Naive B cell (primary cell): ENCODE measurements at regions not wholly inside any gene's neighbourhood (a gene's known extent, or its start where the extent isn't known, plus 50 kb on each side); places are given as distances from the start of the nearest gene placed in this dataset.

Experiments
- ATAC-seq, 2 donors: fragments of 150-1000 bp; cut with Tn5 transposase; 2 replicates each; pipeline ENCODE4 v1.10.0; 2021; ENCODE audit warnings: low read depth in 2 of 2, mild to moderate bottlenecking in 2 of 2, moderate library complexity in 2 of 2
- DNase-seq: peaks from one replicate; pipeline ENCODE4 v3.0.0; 2022
- H3K27ac Mint-ChIP-seq, 6 donors: one replicate each; pipeline ENCODE4 v1.8.0; 2020 to 2022; ENCODE audit warnings: mild to moderate bottlenecking in 6 of 6, mixed read lengths in 6 of 6, moderate library complexity in 5 of 6, inconsistent platforms in 2 of 6
- H3K27me3 Mint-ChIP-seq, 3 donors: one replicate each; pipeline ENCODE4 v1.8.0; 2021 to 2022; ENCODE audit warnings: mixed read lengths in 3 of 3, mild to moderate bottlenecking in 1 of 3
- H3K36me3 Mint-ChIP-seq, 2 donors: one replicate each; pipeline ENCODE4 v1.8.0; 2020 to 2022; ENCODE audit warnings: mixed read lengths in 2 of 2, inconsistent platforms in 1 of 2, mild to moderate bottlenecking in 1 of 2
- H3K4me1 Mint-ChIP-seq, 3 donors: one replicate each; pipeline ENCODE4 v1.8.0; 2020 to 2022; ENCODE audit warnings: mixed read lengths in 3 of 3, inconsistent platforms in 1 of 3, mild to moderate bottlenecking in 1 of 3, moderate library complexity in 1 of 3
- H3K4me3 Mint-ChIP-seq, 8 donors: one replicate each; pipeline ENCODE4 v1.8.0; 2020 to 2022; ENCODE audit warnings: mild to moderate bottlenecking in 8 of 8, mixed read lengths in 8 of 8, moderate library complexity in 8 of 8, inconsistent platforms in 2 of 8
- H3K9me3 Mint-ChIP-seq, 7 donors: one replicate each; pipeline ENCODE4 v1.8.0; 2020 to 2022; ENCODE audit warnings: mixed read lengths in 7 of 7, mild to moderate bottlenecking in 5 of 7, inconsistent platforms in 2 of 7, moderate library complexity in 1 of 7

GRCh38 chr6:12603673-12604049 lies 112.9 kb upstream of the PHACTR1 start:
- DNase-seq (no peak), ATAC-seq (no peak)
- peaks cover 0 to 18% (median 14%) of the 10 kb centered on the region in 3 donors for H3K27me3 Mint-ChIP-seq
- H3K4me3 Mint-ChIP-seq: no peak overlapping the region
- peaks cover 4 to 14% (median 8%) of the 10 kb centered on the region in 3 donors for H3K4me1 Mint-ChIP-seq
- H3K36me3 Mint-ChIP-seq: no peaks in the 10 kb centered on the region
- no peaks in the 10 kb centered on the region for H3K9me3 Mint-ChIP-seq
- peak overlapping the region in 2 of 6 donors; percentile 22 to 47 for H3K27ac Mint-ChIP-seq

GRCh38 chr6:12605888-12606345 lies 110.7 kb upstream of the PHACTR1 start:
- Mint-ChIP-seq H3K9me3 (no peaks in the 10 kb centered on the region), H3K4me3 (peak overlapping the region in 2 of 8 donors; percentile 10 to 26), H3K27ac (no peak overlapping the region), H3K27me3 (peaks cover 0 to 5% (median under 1%) of the 10 kb centered on the region in 3 donors), H3K36me3 (no peaks in the 10 kb centered on the region), H3K4me1 (peaks cover 4 to 14% (median 8%) of the 10 kb centered on the region in 3 donors)
- ATAC-seq (peak; percentile 70 to 75), DNase-seq (peak; percentile 42)

- no peak for ATAC-seq
- Mint-ChIP-seq H3K27ac (no peak overlapping the region), H3K36me3 (no peaks in the 10 kb centered on the region), H3K4me1 (peaks cover 4 to 13% (median 8%) of the 10 kb centered on the region in 3 donors), H3K4me3 (no peak overlapping the region), H3K27me3 (peaks cover 0 to 8% (median 5%) of the 10 kb centered on the region in 3 donors), H3K9me3 (no peaks in the 10 kb centered on the region)
- DNase-seq: no peak
Observed at GRCh38 chr6:12606616-12607015, 110.0 kb upstream of the PHACTR1 start.

- H3K9me3 Mint-ChIP-seq: no peaks in the 10 kb centered on the region
- H3K4me3 Mint-ChIP-seq: no peak overlapping the region
- peaks cover 4 to 18% (median 14%) of the 10 kb centered on the region in 3 donors for H3K27me3 Mint-ChIP-seq
- ATAC-seq (peak in 1 of 2 donors; percentile 25), DNase-seq (no peak)
- H3K27ac Mint-ChIP-seq: no peak overlapping the region
- no peaks in the 10 kb centered on the region for H3K36me3 Mint-ChIP-seq
- peaks cover 0 to 4% (median 3%) of the 10 kb centered on the region in 3 donors for H3K4me1 Mint-ChIP-seq
Observed at GRCh38 chr6:12608016-12608860, 108.3 kb upstream of the PHACTR1 start.

GRCh38 chr6:12608874-12609273 lies 107.7 kb upstream of the PHACTR1 start:
- Mint-ChIP-seq H3K4me1 (peaks cover 0 to 4% (median 3%) of the 10 kb centered on the region in 3 donors), H3K27ac (no peak overlapping the region), H3K4me3 (no peak overlapping the region), H3K36me3 (no peaks in the 10 kb centered on the region), H3K27me3 (peaks cover 4 to 18% (median 14%) of the 10 kb centered on the region in 3 donors), H3K9me3 (no peaks in the 10 kb centered on the region)
- ATAC-seq (no peak), DNase-seq (no peak)

DNA sequence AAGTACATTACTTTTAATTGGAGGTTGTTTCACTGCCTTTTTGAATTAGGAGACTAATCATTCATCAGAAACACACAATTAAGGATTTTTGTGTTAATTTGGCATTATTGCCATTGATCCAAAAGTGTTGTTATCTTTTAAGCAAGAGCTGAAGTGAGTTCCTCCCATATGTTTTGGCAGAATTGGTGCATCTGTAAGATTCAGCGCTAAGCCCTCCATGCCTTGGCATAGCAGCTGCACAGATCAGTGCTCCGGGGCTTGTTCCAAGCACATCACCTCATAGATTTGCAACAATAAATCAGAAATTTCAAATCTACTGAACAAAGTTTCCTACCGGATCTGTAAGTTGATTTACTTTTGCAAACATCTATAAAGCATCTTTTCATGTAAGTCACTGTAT lies 106.8 kb upstream of the PHACTR1 start:
- H3K4me1 Mint-ChIP-seq: peaks cover 0 to 4% (median 3%) of the 10 kb centered on the region in 3 donors
- H3K36me3 Mint-ChIP-seq: no peaks in the 10 kb centered on the region
- H3K4me3 Mint-ChIP-seq: no peak overlapping the region
- no peak overlapping the region for H3K27ac Mint-ChIP-seq
- DNase-seq (no peak), ATAC-seq (no peak)
- peaks cover 4 to 18% (median 14%) of the 10 kb centered on the region in 3 donors for H3K27me3 Mint-ChIP-seq
- no peaks in the 10 kb centered on the region for H3K9me3 Mint-ChIP-seq

GRCh38 chr6:12610862-12611261 lies 105.7 kb upstream of the PHACTR1 start:
- no peaks in the 10 kb centered on the region for H3K9me3 Mint-ChIP-seq
- H3K4me3 Mint-ChIP-seq: no peak overlapping the region
- peaks cover 0 to 2% (median 1%) of the 10 kb centered on the region in 3 donors for H3K4me1 Mint-ChIP-seq
- no peaks in the 10 kb centered on the region for H3K36me3 Mint-ChIP-seq
- DNase-seq (no peak), ATAC-seq (no peak)
- H3K27ac Mint-ChIP-seq: no peak overlapping the region
- H3K27me3 Mint-ChIP-seq: peaks cover 4 to 14% (median 14%) of the 10 kb centered on the region in 3 donors

DNA sequence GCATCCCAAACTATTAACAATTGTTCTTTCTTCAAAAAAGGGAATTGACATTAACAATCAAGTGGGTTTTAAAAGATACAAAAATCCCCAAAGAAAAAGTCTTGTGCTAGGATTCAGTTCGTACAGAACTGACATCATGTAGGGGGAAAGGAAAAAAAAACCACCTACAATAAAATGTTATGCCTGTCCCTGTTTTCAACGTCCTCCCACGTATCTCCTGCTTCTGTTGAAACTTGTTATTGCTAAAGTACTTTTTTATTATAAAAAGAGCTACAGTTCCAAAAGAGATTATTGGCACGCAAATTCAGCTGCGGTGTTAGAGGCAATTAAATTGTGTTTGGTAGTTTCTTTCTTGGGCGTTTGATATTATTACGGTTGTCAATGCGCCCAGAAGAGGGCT lies 102.8 kb upstream of the PHACTR1 start:
- Mint-ChIP-seq H3K27ac (no peak overlapping the region), H3K27me3 (peaks cover 4 to 14% (median 13%) of the 10 kb centered on the region in 3 donors), H3K4me3 (no peak overlapping the region), H3K9me3 (no peaks in the 10 kb centered on the region), H3K36me3 (no peaks in the 10 kb centered on the region), H3K4me1 (no peaks in the 10 kb centered on the region)
- ATAC-seq: no peak
- DNase-seq: no peak

- peaks cover 4 to 14% (median 13%) of the 10 kb centered on the region in 3 donors for H3K27me3 Mint-ChIP-seq
- H3K36me3 Mint-ChIP-seq: no peaks in the 10 kb centered on the region
- DNase-seq (no peak), ATAC-seq (no peak)
- H3K9me3 Mint-ChIP-seq: no peaks in the 10 kb centered on the region
- no peaks in the 10 kb centered on the region for H3K4me1 Mint-ChIP-seq
- H3K4me3 Mint-ChIP-seq: no peak overlapping the region
- no peak overlapping the region for H3K27ac Mint-ChIP-seq
Observed at GRCh38 chr6:12614456-12614855, 102.1 kb upstream of the PHACTR1 start.

GRCh38 chr6:12618296-12618695 lies 98.3 kb upstream of the PHACTR1 start:
- H3K27ac Mint-ChIP-seq: no peak overlapping the region
- no peaks in the 10 kb centered on the region for H3K9me3 Mint-ChIP-seq
- H3K4me1 Mint-ChIP-seq: peaks cover 13 to 21% (median 16%) of the 10 kb centered on the region in 3 donors
- no peaks in the 10 kb centered on the region for H3K36me3 Mint-ChIP-seq
- no peak for ATAC-seq
- H3K4me3 Mint-ChIP-seq: no peak overlapping the region
- peaks cover 0 to under 1% (median 0%) of the 10 kb centered on the region in 3 donors for H3K27me3 Mint-ChIP-seq
- no peak for DNase-seq

GRCh38 chr6:12621754-12622153 lies 94.8 kb upstream of the PHACTR1 start:
- peak overlapping the region in 1 of 6 donors; percentile 19 for H3K27ac Mint-ChIP-seq
- peak; percentile 40 to 88 for ATAC-seq
- no peaks in the 10 kb centered on the region for H3K36me3 Mint-ChIP-seq
- H3K9me3 Mint-ChIP-seq: no peaks in the 10 kb centered on the region
- H3K27me3 Mint-ChIP-seq: peaks cover 0 to 5% (median 0%) of the 10 kb centered on the region in 3 donors
- DNase-seq: no peak
- H3K4me3 Mint-ChIP-seq: no peak overlapping the region
- H3K4me1 Mint-ChIP-seq: peaks cover 13 to 21% (median 16%) of the 10 kb centered on the region in 3 donors

- Mint-ChIP-seq H3K36me3 (no peaks in the 10 kb centered on the region), H3K4me3 (no peak overlapping the region)
Observed at GRCh38 chr6:12622566-12622965, 94.0 kb upstream of the PHACTR1 start.

DNA sequence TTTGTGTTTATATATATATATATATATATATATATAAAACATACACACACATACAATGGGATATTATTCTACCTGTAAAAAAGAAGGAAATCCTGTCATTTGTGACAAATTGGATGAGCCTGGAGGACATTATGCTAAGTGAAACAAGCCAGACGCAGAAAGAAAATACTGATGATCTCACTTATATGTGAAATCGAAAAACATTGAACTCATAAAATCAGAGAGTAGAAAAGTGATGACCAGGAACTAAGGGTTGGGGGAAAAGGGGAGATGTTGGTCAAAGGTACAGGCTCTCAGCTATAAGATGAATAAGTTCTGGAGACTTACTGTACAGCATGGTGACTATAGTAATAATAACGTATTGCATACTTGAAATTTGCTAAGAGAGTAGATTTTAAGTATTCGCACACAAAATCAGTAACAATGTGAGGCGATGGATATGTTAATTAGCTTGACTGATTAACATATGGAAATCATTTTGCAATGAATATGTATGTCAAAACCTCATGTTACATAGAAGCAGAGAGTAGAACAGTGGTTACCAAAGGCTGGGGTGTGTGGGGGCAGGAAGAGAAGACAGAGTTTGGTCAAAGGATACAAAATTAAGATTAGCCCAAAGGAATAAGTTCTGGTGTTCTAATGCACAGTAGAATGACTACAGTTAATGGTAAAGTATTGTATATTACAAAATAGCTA lies 92.3 kb upstream of the PHACTR1 start:
- Mint-ChIP-seq H3K9me3 (no peaks in the 10 kb centered on the region), H3K27ac (no peak overlapping the region), H3K36me3 (no peaks in the 10 kb centered on the region), H3K4me1 (peaks cover 13 to 21% (median 16%) of the 10 kb centered on the region in 3 donors), H3K27me3 (peaks cover 0 to 10% (median 0%) of the 10 kb centered on the region in 3 donors), H3K4me3 (no peak overlapping the region)
- no peak for ATAC-seq
- no peak for DNase-seq

More at GRCh38 chr6:12622566-12622965, 94.0 kb upstream of the PHACTR1 start:
- DNase-seq (no peak), ATAC-seq (no peak)
- Mint-ChIP-seq H3K4me1 (peaks cover 13 to 21% (median 16%) of the 10 kb centered on the region in 3 donors), H3K9me3 (no peaks in the 10 kb centered on the region), H3K27ac (no peak overlapping the region), H3K27me3 (peaks cover 0 to 5% (median 0%) of the 10 kb centered on the region in 3 donors)
